ENCODE measurements at regions not wholly inside any gene's neighbourhood (a gene's known extent, or its start where the extent isn't known, plus 50 kb on each side); places are given as distances from the start of the nearest gene placed in this dataset.

GRCh38 chr12:114911196-114911595, 227.2 kb upstream of the TBX3 start:
- TF ChIP-seq REST (IDR thresholded peaks at IDR 0.05; ENCODE audit: low read depth) (no peak), CEBPB (IDR thresholded peaks at IDR 0.05) (no peak), TAF1 (IDR thresholded peaks at IDR 0.05; ENCODE audit: low read depth) (no peak), TEAD4 (IDR thresholded peaks at IDR 0.05) (no peak), EP300 (IDR thresholded peaks at IDR 0.05; ENCODE audit: borderline replicate concordance) (no peak), CREB1 (IDR thresholded peaks at IDR 0.05; ENCODE audit: low read depth) (no peak), TCF12 (IDR thresholded peaks at IDR 0.05; ENCODE audit: low read depth) (no peak), NFIC (IDR thresholded peaks at IDR 0.05) (no peak), EGR1 (IDR thresholded peaks at IDR 0.05) (no peak), RAD21 (IDR thresholded peaks at IDR 0.05; ENCODE audit: low read depth) (no peak), ZBTB7A (IDR thresholded peaks at IDR 0.05; ENCODE audit: low read depth) (no peak), FOXM1 (IDR thresholded peaks at IDR 0.05; ENCODE audit: borderline replicate concordance, low read depth) (no peak), YY1 (IDR thresholded peaks at IDR 0.05; ENCODE audit: low read depth) (no peak)
- TF ChIP-seq, protein P1, sequence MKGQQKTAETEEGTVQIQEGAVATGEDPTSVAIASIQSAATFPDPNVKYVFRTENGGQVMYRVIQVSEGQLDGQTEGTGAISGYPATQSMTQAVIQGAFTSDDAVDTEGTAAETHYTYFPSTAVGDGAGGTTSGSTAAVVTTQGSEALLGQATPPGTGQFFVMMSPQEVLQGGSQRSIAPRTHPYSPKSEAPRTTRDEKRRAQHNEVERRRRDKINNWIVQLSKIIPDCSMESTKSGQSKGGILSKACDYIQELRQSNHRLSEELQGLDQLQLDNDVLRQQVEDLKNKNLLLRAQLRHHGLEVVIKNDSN (IDR thresholded peaks at IDR 0.05): no peak
- TF ChIP-seq, protein P2, sequence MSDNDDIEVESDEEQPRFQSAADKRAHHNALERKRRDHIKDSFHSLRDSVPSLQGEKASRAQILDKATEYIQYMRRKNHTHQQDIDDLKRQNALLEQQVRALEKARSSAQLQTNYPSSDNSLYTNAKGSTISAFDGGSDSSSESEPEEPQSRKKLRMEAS (IDR thresholded peaks at IDR 0.05): no peak

GRCh38 chr12:114904254-114905003, 220.5 kb upstream of the TBX3 start:
- no peak for TF ChIP-seq RAD21 (IDR thresholded peaks at IDR 0.05; ENCODE audit: low read depth)
- TF ChIP-seq REST (IDR thresholded peaks at IDR 0.05; ENCODE audit: low read depth): no peak
- TF ChIP-seq NFIC (IDR thresholded peaks at IDR 0.05): no peak
- TF ChIP-seq ZBTB7A (IDR thresholded peaks at IDR 0.05; ENCODE audit: low read depth): no peak
- TF ChIP-seq, protein P1 (IDR thresholded peaks at IDR 0.05): no peak
- TF ChIP-seq EGR1 (IDR thresholded peaks at IDR 0.05): no peak
- no peak for TF ChIP-seq TCF12 (IDR thresholded peaks at IDR 0.05; ENCODE audit: low read depth)
- no peak for TF ChIP-seq CREB1 (IDR thresholded peaks at IDR 0.05; ENCODE audit: low read depth)
- no peak for TF ChIP-seq EP300 (IDR thresholded peaks at IDR 0.05; ENCODE audit: borderline replicate concordance)
- TF ChIP-seq YY1 (IDR thresholded peaks at IDR 0.05; ENCODE audit: low read depth): no peak
- no peak for TF ChIP-seq FOXM1 (IDR thresholded peaks at IDR 0.05; ENCODE audit: borderline replicate concordance, low read depth)
- TF ChIP-seq TEAD4 (IDR thresholded peaks at IDR 0.05): no peak
- TF ChIP-seq, protein P2 (IDR thresholded peaks at IDR 0.05): no peak

- TF ChIP-seq TEAD4 (IDR thresholded peaks at IDR 0.05) (no peak), NFIC (IDR thresholded peaks at IDR 0.05) (no peak)
Measured at GRCh38 chr12:114903083-114903691, 219.2 kb upstream of the TBX3 start.

DNA sequence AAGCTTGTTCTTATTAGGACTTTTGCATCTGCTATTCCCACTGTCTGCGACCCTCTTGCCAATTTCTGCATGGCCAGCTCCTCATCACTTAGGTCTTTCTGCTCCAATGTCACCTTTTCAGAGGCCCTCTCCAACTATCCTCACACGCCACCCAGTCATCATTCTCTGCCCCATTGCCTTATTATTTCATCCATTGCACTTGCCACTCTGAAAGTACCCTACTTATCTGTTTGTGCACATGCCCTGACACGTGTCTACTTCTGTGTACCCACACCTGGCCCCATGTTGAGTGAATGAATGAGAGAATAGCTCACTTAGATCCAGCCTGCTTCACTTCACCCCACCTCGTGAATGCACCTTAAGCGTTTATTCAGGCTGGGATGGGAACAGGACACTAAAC, 218.7 kb upstream of the TBX3 start:
- TF ChIP-seq RAD21 (IDR thresholded peaks at IDR 0.05; ENCODE audit: low read depth) (no peak), TCF12 (IDR thresholded peaks at IDR 0.05; ENCODE audit: low read depth) (no peak)

- TF ChIP-seq TEAD4 (IDR thresholded peaks at IDR 0.05) (no peak), YY1 (IDR thresholded peaks at IDR 0.05; ENCODE audit: low read depth) (no peak), TAF1 (IDR thresholded peaks at IDR 0.05; ENCODE audit: low read depth) (no peak), FOXM1 (IDR thresholded peaks at IDR 0.05; ENCODE audit: borderline replicate concordance, low read depth) (no peak), CREB1 (IDR thresholded peaks at IDR 0.05; ENCODE audit: low read depth) (no peak), REST (IDR thresholded peaks at IDR 0.05; ENCODE audit: low read depth) (no peak), RAD21 (IDR thresholded peaks at IDR 0.05; ENCODE audit: low read depth) (no peak), EP300 (IDR thresholded peaks at IDR 0.05; ENCODE audit: borderline replicate concordance) (no peak), NFIC (IDR thresholded peaks at IDR 0.05) (no peak), EGR1 (IDR thresholded peaks at IDR 0.05) (no peak), CEBPB (IDR thresholded peaks at IDR 0.05) (no peak), TCF12 (IDR thresholded peaks at IDR 0.05; ENCODE audit: low read depth) (no peak), ZBTB7A (IDR thresholded peaks at IDR 0.05; ENCODE audit: low read depth) (no peak)
- TF ChIP-seq, protein P2 (IDR thresholded peaks at IDR 0.05): no peak
- TF ChIP-seq, protein P1 (IDR thresholded peaks at IDR 0.05): no peak
Measured at GRCh38 chr12:114901316-114901715, 217.3 kb upstream of the TBX3 start.
